SJCRH30 (cell line): ENCODE measurements at regions not wholly inside any gene's neighbourhood (a gene's known extent, or its start where the extent isn't known, plus 50 kb on each side); places are given as distances from the start of the nearest gene placed in this dataset.

Experiments used
- DNase-seq, 2 experiments: peaks; one replicate each; pipeline ENCODE4 v3.0.0-alpha.2; 2015 to 2020
- H3K27ac ChIP-seq: fragments of 250-450 bp; sonication (Bioruptor Pico); 2 replicates; pipeline ENCODE4 v1.5.1; 2020; ENCODE audit warnings: mild to moderate bottlenecking, moderate library complexity
- H3K27me3 ChIP-seq: fragments of 250-450 bp; sonication (Bioruptor Pico); 2 replicates; pipeline ENCODE4 v1.5.1; 2020; ENCODE audit warnings: mild to moderate bottlenecking, moderate library complexity
- H3K36me3 ChIP-seq: fragments of 250-450 bp; sonication (Bioruptor Pico); 2 replicates; pipeline ENCODE4 v1.5.1; 2020; ENCODE audit warnings: mild to moderate bottlenecking, moderate library complexity
- H3K4me1 ChIP-seq: fragments of 250-450 bp; sonication (Bioruptor Pico); 2 replicates; pipeline ENCODE4 v1.5.1; 2020; ENCODE audit warnings: mild to moderate bottlenecking, moderate library complexity
- H3K4me3 ChIP-seq: fragments of 250-450 bp; sonication (Bioruptor Pico); 2 replicates; pipeline ENCODE4 v1.5.1; 2020; ENCODE audit warnings: mild to moderate bottlenecking, moderate library complexity
- H3K9me3 ChIP-seq: fragments of 250-450 bp; sonication (Bioruptor Pico); replicated peaks from 2 replicates; pipeline ENCODE4 v1.5.1; 2020; ENCODE audit warnings: mild to moderate bottlenecking, moderate library complexity

DNA sequence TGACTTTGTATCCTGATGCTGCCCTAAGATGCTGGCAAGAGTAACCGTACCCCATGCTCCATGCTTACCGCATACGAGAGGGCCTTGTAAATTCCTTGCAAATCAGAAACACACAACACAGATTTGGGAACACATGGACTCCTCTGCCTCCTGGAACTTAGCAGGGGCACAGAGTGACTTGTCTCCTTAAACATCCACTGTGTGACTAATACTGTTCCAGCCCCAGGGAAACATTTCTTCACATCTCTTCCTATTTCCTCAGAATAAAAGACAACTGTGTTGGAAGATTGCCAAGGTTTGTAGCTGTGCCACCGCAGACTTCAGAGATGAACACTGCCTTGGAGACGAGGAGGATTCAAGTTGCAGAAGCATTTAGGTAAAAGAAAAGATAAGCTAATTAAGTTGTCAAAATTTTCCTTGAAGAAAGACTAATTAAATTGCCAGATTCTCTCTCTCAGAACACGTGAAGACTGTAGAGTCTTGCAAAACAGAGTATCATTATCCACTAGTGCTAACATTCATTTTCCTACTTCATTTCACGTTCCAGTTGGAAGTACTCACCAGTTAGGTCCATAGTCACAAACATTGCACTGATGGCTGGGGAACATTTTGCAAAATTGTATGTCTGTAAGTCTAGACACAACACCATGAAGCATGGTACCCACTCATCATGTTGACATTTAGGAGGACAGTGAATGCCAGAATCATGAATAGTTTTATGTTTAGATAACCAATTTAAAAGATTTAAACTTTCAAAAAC is 188.8 kb downstream of the TSN start:
- Histone ChIP-seq H3K27me3 (no peaks in the 10 kb centered on the region), H3K4me1 (peaks cover 11% of the 10 kb centered on the region), H3K4me3 (no peak overlapping the region), H3K9me3 (no peaks in the 10 kb centered on the region; the same call in 1 of the 2 replicates), H3K36me3 (no peaks in the 10 kb centered on the region), H3K27ac (no peak overlapping the region)
- DNase-seq, result peak; percentile 19 to 70

GRCh38 chr2:121947674-121948073 is 192.2 kb downstream of the TSN start:
- H3K27ac ChIP-seq, result no peak overlapping the region
- DNase-seq, result no peak
- peaks cover 17% of the 10 kb centered on the region for H3K4me1 ChIP-seq
- H3K27me3 ChIP-seq, result no peaks in the 10 kb centered on the region
- H3K4me3 ChIP-seq, result no peak overlapping the region
- no peaks in the 10 kb centered on the region; the same call in 1 of the 2 replicates for H3K9me3 ChIP-seq
- H3K36me3 ChIP-seq, result no peaks in the 10 kb centered on the region

DNA sequence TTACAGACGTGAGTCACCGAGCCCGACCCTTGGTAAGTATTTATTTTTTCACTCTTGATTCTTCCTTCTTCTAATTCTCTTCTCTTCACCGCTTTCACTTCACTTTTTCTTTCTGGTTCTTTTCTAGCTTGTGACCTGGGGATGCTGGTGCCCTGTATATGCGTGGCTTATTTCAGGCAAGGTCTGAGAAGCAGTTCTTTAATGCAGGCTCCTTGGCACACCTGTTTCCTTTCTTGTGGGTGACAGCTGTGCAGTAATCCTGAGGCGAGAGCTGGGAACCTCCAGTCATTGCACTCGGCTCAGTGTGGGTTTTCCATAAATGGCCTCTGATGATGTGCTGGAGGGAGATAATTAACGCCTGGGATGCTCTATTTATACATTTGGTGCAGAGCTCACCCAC is 193.8 kb downstream of the TSN start:
- Histone ChIP-seq H3K27ac (no peak overlapping the region), H3K9me3 (no peaks in the 10 kb centered on the region), H3K27me3 (no peaks in the 10 kb centered on the region), H3K36me3 (no peaks in the 10 kb centered on the region), H3K4me1 (peaks cover 10% of the 10 kb centered on the region), H3K4me3 (no peak overlapping the region)
- peak in 1 of 2 experiments; percentile 37 for DNase-seq

GRCh38 chr2:121955426-121955825 is 200.0 kb downstream of the TSN start:
- no peaks in the 10 kb centered on the region for H3K4me1 ChIP-seq
- no peaks in the 10 kb centered on the region for H3K36me3 ChIP-seq
- peak in 1 of 2 experiments; percentile 16 for DNase-seq
- H3K9me3 ChIP-seq, result no peaks in the 10 kb centered on the region
- no peak overlapping the region for H3K4me3 ChIP-seq
- no peak overlapping the region for H3K27ac ChIP-seq
- H3K27me3 ChIP-seq, result 0 out of 2 replicates have a peak, but pooled peaks cover 4% of the 10 kb centered on the region

DNA sequence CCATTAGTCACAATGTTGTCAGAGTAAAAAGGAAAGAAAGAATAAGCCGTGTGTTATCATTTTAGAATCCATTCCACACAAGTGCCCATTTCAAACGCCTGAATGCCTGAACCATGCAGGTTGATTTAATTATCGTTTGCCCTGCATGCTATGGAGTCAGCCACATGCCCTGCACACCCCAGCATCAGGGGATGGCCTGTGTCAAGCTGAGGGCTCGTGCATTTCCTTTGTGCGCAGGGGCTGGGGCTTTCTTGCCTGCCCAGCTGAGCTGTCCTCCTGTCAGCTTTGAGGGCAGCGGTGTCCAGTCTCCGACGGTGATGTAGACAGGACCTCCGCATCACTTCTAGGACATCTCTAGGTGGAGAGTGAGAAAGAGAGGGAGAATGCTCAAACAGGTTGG is 200.4 kb downstream of the TSN start:
- no peaks in the 10 kb centered on the region for H3K4me1 ChIP-seq
- no peak for DNase-seq
- no peaks in the 10 kb centered on the region for H3K36me3 ChIP-seq
- no peak overlapping the region for H3K27ac ChIP-seq
- H3K4me3 ChIP-seq, result no peak overlapping the region
- H3K9me3 ChIP-seq, result no peaks in the 10 kb centered on the region
- 0 out of 2 replicates have a peak, but pooled peaks cover 4% of the 10 kb centered on the region for H3K27me3 ChIP-seq

GRCh38 chr2:121960251-121960650 is 204.8 kb downstream of the TSN start:
- Histone ChIP-seq H3K4me1 (no peaks in the 10 kb centered on the region), H3K9me3 (no peaks in the 10 kb centered on the region), H3K27me3 (0 out of 2 replicates have a peak, but pooled peaks cover 4% of the 10 kb centered on the region), H3K36me3 (no peaks in the 10 kb centered on the region), H3K4me3 (no peak overlapping the region), H3K27ac (no peak overlapping the region)
- DNase-seq, result no peak

GRCh38 chr2:121961761-121962160 is 206.3 kb downstream of the TSN start:
- DNase-seq, result no peak
- H3K27ac ChIP-seq, result no peak overlapping the region
- no peaks in the 10 kb centered on the region for H3K4me1 ChIP-seq
- 0 out of 2 replicates have a peak, but pooled peaks cover 4% of the 10 kb centered on the region for H3K27me3 ChIP-seq
- no peak overlapping the region for H3K4me3 ChIP-seq
- no peaks in the 10 kb centered on the region for H3K36me3 ChIP-seq
- H3K9me3 ChIP-seq, result no peaks in the 10 kb centered on the region

- no peaks in the 10 kb centered on the region for H3K36me3 ChIP-seq
- peaks cover 6% of the 10 kb centered on the region; the same call in 1 of the 2 replicates for H3K27me3 ChIP-seq
- H3K27ac ChIP-seq, result no peak overlapping the region
- H3K4me1 ChIP-seq, result no peaks in the 10 kb centered on the region
- H3K9me3 ChIP-seq, result no peaks in the 10 kb centered on the region
- DNase-seq, result no peak
- no peak overlapping the region for H3K4me3 ChIP-seq
These were observed 210.2 kb downstream of the TSN start for GRCh38 chr2:121965661-121966060.

DNA sequence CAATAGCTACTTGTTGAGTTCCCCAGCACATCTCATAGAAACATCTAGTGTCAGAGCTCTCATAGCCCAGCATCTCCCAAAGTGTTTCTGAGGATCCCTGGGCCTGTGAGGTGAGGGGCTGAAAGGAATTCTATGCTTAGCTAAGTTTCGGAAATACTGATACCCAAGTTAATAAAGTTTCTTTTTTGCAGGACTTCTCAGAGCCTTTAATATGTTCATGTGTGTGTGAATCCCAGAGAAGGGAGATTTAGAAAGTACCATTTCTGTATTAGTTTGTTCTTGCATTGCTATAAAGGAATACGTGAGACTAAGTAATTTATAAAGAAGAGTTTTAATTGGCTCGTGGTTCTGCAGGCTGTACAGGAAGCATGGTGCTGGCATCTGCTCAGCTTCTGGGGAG is 211.2 kb downstream of the TSN start:
- Histone ChIP-seq H3K27me3 (peaks cover 6% of the 10 kb centered on the region; the same call in 1 of the 2 replicates), H3K4me1 (no peaks in the 10 kb centered on the region), H3K9me3 (no peaks in the 10 kb centered on the region), H3K27ac (no peak overlapping the region), H3K36me3 (no peaks in the 10 kb centered on the region), H3K4me3 (no peak overlapping the region)
- no peak for DNase-seq

DNA sequence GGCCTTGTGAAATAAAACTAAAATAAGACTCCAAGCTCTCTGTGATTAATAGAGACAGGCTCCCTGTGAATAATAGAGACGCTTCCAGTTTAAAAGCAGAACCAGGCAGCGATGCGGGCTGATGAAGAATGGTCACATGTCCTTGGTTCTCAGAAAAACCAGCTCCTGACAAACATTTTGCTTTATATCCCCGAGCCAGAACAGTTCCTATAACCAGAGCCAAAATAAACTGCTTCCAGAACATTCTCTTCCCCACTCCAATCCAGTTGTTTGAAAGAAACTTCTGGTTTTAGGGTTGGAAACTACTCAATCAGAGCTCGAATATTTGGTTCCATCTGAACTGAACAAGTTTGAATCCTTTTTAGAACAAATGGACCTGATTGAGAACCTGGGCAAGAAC is 213.7 kb downstream of the TSN start:
- no peak overlapping the region for H3K27ac ChIP-seq
- no peak overlapping the region for H3K4me3 ChIP-seq
- DNase-seq, result no peak
- H3K9me3 ChIP-seq, result no peaks in the 10 kb centered on the region
- no peaks in the 10 kb centered on the region for H3K4me1 ChIP-seq
- H3K27me3 ChIP-seq, result peaks cover 6% of the 10 kb centered on the region; the same call in 1 of the 2 replicates
- no peaks in the 10 kb centered on the region for H3K36me3 ChIP-seq

- Histone ChIP-seq H3K9me3 (no peaks in the 10 kb centered on the region), H3K27me3 (peaks cover 6% of the 10 kb centered on the region; the same call in 1 of the 2 replicates), H3K4me3 (no peak overlapping the region), H3K36me3 (no peaks in the 10 kb centered on the region), H3K27ac (no peak overlapping the region), H3K4me1 (no peaks in the 10 kb centered on the region)
- no peak for DNase-seq
These were observed 214.6 kb downstream of the TSN start for GRCh38 chr2:121969766-121970639.

- Histone ChIP-seq H3K4me3 (no peak overlapping the region), H3K27ac (no peak overlapping the region), H3K27me3 (peaks cover 6% of the 10 kb centered on the region; the same call in 1 of the 2 replicates), H3K9me3 (no peaks in the 10 kb centered on the region), H3K4me1 (no peaks in the 10 kb centered on the region), H3K36me3 (no peaks in the 10 kb centered on the region)
- no peak for DNase-seq
These were observed 216.8 kb downstream of the TSN start for GRCh38 chr2:121972203-121972602.

DNA sequence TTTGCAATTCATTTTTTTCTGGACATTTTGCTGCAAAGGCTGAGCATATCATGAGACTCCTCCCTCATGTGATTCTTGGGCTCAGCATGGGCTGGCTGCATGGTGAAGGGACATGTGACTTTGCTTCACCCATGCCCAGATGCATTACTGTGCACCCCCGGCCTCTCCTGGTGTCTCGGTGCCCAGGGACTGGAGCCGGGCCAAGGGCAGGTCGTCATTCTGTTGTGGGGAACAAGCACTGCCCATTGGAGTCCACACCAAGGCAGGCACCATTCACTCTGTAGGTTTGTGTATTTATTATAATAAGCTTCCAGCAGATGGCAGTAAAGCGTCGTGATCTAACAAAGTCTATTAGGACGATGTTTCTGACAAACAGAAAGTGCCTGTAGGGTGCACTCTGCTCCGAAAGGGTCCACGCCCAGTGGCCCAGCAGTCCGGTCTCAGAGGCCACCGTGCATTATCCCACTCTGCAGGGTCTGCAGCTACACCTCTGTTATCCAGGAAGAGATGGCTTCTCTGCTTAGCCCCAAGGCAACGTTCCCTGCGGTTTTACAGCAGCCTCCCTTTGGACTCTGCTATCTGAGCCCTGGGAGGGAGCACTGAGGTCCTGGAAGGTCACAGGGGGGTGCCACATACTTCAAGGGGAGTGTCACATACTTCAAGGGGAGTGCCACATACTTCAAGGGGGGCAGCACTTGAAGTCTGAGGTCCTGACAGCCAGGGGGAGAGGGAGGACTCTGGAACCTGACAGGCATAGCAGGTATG is 219.6 kb downstream of the TSN start:
- peak; percentile 28 to 89 for DNase-seq
- H3K9me3 ChIP-seq, result no peaks in the 10 kb centered on the region
- no peak overlapping the region for H3K27ac ChIP-seq
- no peaks in the 10 kb centered on the region for H3K36me3 ChIP-seq
- H3K4me3 ChIP-seq, result no peak overlapping the region
- no peaks in the 10 kb centered on the region for H3K27me3 ChIP-seq
- no peaks in the 10 kb centered on the region for H3K4me1 ChIP-seq

GRCh38 chr2:121976926-121977325 is 221.5 kb downstream of the TSN start:
- Histone ChIP-seq H3K4me1 (no peaks in the 10 kb centered on the region), H3K27me3 (no peaks in the 10 kb centered on the region), H3K36me3 (no peaks in the 10 kb centered on the region), H3K9me3 (no peaks in the 10 kb centered on the region), H3K27ac (no peak overlapping the region), H3K4me3 (no peak overlapping the region)
- no peak for DNase-seq
